Hepatocyte (in vitro differentiated cells): ENCODE measurements at regions not wholly inside any gene's neighbourhood (a gene's known extent, or its start where the extent isn't known, plus 50 kb on each side); places are given as distances from the start of the nearest gene placed in this dataset.

Source experiments
- DNase-seq: peaks from one replicate; pipeline ENCODE4 v3.0.0-alpha.2; 2016; ENCODE audit warnings: low spot score
- H2AFZ ChIP-seq: fragments of 200-600 bp; sonication (generic); 2 replicates; pipeline ENCODE4 v1.6.0; 2016; ENCODE audit warnings: antibody characterized with exemption, mild to moderate bottlenecking
- H3K27ac ChIP-seq: fragments of 200-600 bp; sonication (generic); 2 replicates; pipeline ENCODE4 v1.5.1; 2016; ENCODE audit warnings: mild to moderate bottlenecking
- H3K27me3 ChIP-seq: fragments of 200-600 bp; sonication (generic); 2 replicates; pipeline ENCODE4 v1.6.1; 2016
- H3K36me3 ChIP-seq: fragments of 200-600 bp; sonication (generic); replicated peaks from 2 replicates; pipeline ENCODE4 v1.5.1; 2016; ENCODE audit warnings: low read depth; ENCODE audit not compliant: insufficient read depth
- H3K4me1 ChIP-seq: fragments of 200-600 bp; sonication (generic); 2 replicates; pipeline ENCODE4 v1.5.1; 2016; ENCODE audit warnings: mild to moderate bottlenecking, moderate library complexity; ENCODE audit not compliant: insufficient read depth
- H3K4me2 ChIP-seq: fragments of 200-600 bp; sonication (generic); 2 replicates; pipeline ENCODE4 v1.6.0; 2016
- H3K4me3 ChIP-seq: fragments of 200-600 bp; sonication (generic); 2 replicates; pipeline ENCODE4 v1.5.1; 2016; ENCODE audit warnings: mild to moderate bottlenecking
- H3K79me2 ChIP-seq: fragments of 200-600 bp; sonication (generic); 2 replicates; pipeline ENCODE4 v1.6.0; 2017; ENCODE audit warnings: mild to moderate bottlenecking
- H3K9me2 ChIP-seq: fragments of 200-600 bp; sonication (generic); replicated peaks from 2 replicates; pipeline ENCODE4 v1.6.0; 2017; ENCODE audit warnings: mild to moderate bottlenecking; ENCODE audit not compliant: insufficient read depth
- H3K9me3 ChIP-seq: fragments of 200-600 bp; sonication (generic); 2 replicates; pipeline ENCODE4 v1.5.1; 2016; ENCODE audit warnings: low read depth, mild to moderate bottlenecking
- H4K20me1 ChIP-seq: fragments of 200-600 bp; sonication (generic); 2 replicates; pipeline ENCODE4 v1.6.0; 2016; ENCODE audit warnings: mild to moderate bottlenecking; ENCODE audit not compliant: insufficient read depth, poor library complexity, severe bottlenecking
- EZH2 ChIP-seq: fragments of 200-600 bp; sonication (generic); IDR thresholded peaks from 2 replicates; pipeline ENCODE4 v1.6.1; 2016; ENCODE audit warnings: antibody characterized with exemption, mild to moderate bottlenecking, borderline replicate concordance
- EZH2phosphoT487 ChIP-seq: fragments of 200-600 bp; sonication (generic); IDR thresholded peaks from one replicate; pipeline ENCODE4 v1.6.1; 2018; ENCODE audit warnings: antibody characterized with exemption, mild to moderate bottlenecking, low read depth, moderate library complexity; ENCODE audit not compliant: unreplicated experiment, severe bottlenecking
- WGBS: methylation state at CpG from one replicate; pipeline ENCODE4 v1.1.6; 2016; ENCODE audit warnings: low lambda C conversion rate; ENCODE audit errors: missing lambda C conversion rate; 5-methylcytosine and 5-hydroxymethylcytosine counted together
- TF ChIP-seq, protein P1 (sequence below): fragments of 200-600 bp; sonication (generic); IDR thresholded peaks from 2 replicates; pipeline ENCODE4 v1.5.1; 2016; ENCODE audit warnings: antibody characterized with exemption, mild to moderate bottlenecking; ENCODE audit not compliant: poor library complexity

- no peak for TF ChIP-seq EZH2
- TF ChIP-seq, protein P1, sequence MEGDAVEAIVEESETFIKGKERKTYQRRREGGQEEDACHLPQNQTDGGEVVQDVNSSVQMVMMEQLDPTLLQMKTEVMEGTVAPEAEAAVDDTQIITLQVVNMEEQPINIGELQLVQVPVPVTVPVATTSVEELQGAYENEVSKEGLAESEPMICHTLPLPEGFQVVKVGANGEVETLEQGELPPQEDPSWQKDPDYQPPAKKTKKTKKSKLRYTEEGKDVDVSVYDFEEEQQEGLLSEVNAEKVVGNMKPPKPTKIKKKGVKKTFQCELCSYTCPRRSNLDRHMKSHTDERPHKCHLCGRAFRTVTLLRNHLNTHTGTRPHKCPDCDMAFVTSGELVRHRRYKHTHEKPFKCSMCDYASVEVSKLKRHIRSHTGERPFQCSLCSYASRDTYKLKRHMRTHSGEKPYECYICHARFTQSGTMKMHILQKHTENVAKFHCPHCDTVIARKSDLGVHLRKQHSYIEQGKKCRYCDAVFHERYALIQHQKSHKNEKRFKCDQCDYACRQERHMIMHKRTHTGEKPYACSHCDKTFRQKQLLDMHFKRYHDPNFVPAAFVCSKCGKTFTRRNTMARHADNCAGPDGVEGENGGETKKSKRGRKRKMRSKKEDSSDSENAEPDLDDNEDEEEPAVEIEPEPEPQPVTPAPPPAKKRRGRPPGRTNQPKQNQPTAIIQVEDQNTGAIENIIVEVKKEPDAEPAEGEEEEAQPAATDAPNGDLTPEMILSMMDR = no peak
- WGBS = 61% methylated on average over 8 of the region's 8 CpGs
- H3K27me3 ChIP-seq = no peaks in the 10 kb centered on the region
- no peaks in the 10 kb centered on the region for H3K36me3 ChIP-seq
- DNase-seq = no peak
- H3K79me2 ChIP-seq = no peaks in the 10 kb centered on the region
- H3K4me3 ChIP-seq = no peak overlapping the region
- no peaks in the 10 kb centered on the region for H3K9me2 ChIP-seq
- H2AFZ ChIP-seq = no peak overlapping the region
- H4K20me1 ChIP-seq = no peaks in the 10 kb centered on the region
- H3K9me3 ChIP-seq = peaks cover 7% of the 10 kb centered on the region
- no peak overlapping the region for H3K4me2 ChIP-seq
- no peaks in the 10 kb centered on the region for H3K4me1 ChIP-seq
- H3K27ac ChIP-seq = no peak overlapping the region
These were observed 813.5 kb downstream of the MCTP2 start for GRCh38 chr15:95044745-95045417.

DNA sequence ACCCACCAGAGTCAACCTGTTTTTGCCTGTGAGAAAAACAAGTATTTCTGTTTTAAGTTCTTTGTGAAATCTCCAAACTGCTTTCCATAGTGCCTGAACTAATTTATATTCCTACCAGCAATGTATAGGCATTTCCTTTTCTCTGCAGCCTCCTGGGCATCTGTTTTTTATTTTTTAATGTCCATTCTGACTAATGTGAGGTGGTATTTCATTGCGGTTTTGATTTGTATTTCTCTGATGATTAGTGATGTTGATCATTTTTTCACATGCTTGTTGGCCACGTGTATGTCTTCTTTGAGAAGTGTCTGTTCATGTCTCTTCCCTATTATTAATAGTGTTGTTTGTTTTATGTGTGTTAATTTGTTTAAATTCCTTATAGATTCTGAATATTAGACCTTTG lies 820.5 kb downstream of the MCTP2 start:
- no peak for DNase-seq
- Histone ChIP-seq H2AFZ (no peak overlapping the region), H3K9me3 (peaks cover 12% of the 10 kb centered on the region), H3K4me2 (no peak overlapping the region), H3K27ac (no peak overlapping the region), H3K4me3 (no peak overlapping the region), H3K4me1 (no peaks in the 10 kb centered on the region), H3K79me2 (no peaks in the 10 kb centered on the region), H4K20me1 (no peaks in the 10 kb centered on the region), H3K36me3 (no peaks in the 10 kb centered on the region), H3K27me3 (no peaks in the 10 kb centered on the region), H3K9me2 (no peaks in the 10 kb centered on the region)
- TF ChIP-seq EZH2 = no peak
- no peak for TF ChIP-seq EZH2phosphoT487
- TF ChIP-seq, protein P1 = no peak
- 80% methylated on average over 2 of the region's 2 CpGs for WGBS

GRCh38 chr15:95059346-95059905 lies 828.1 kb downstream of the MCTP2 start:
- Histone ChIP-seq H3K4me1 (no peaks in the 10 kb centered on the region), H3K36me3 (no peaks in the 10 kb centered on the region), H3K27me3 (no peaks in the 10 kb centered on the region), H2AFZ (no peak overlapping the region), H3K9me3 (no peaks in the 10 kb centered on the region), H3K9me2 (no peaks in the 10 kb centered on the region), H3K4me2 (no peak overlapping the region), H4K20me1 (no peaks in the 10 kb centered on the region), H3K4me3 (no peak overlapping the region), H3K79me2 (no peaks in the 10 kb centered on the region), H3K27ac (no peak overlapping the region)
- TF ChIP-seq EZH2 (no peak), EZH2phosphoT487 (no peak)
- TF ChIP-seq, protein P1 = no peak
- WGBS = 96% methylated on average over 3 of the region's 4 CpGs
- DNase-seq = no peak
